Mesothelial cell of epicardium (in vitro differentiated cells): ENCODE measurements at regions not wholly inside any gene's neighbourhood (a gene's known extent, or its start where the extent isn't known, plus 50 kb on each side); places are given as distances from the start of the nearest gene placed in this dataset.

Experiments used
- DNase-seq, 2 experiments: peaks; one replicate each; pipeline ENCODE4 v3.0.0; 2021; ENCODE audit warnings: low spot score in 2 of 2; ENCODE audit not compliant: unreplicated experiment in 2 of 2
- H3K27ac Mint-ChIP-seq: 2 replicates; pipeline ENCODE4 v1.8.0; 2021; ENCODE audit warnings: mixed read lengths
- H3K27me3 Mint-ChIP-seq: 2 replicates; pipeline ENCODE4 v1.8.0; 2021; ENCODE audit warnings: low read depth, mixed read lengths
- H3K36me3 Mint-ChIP-seq: 2 replicates; pipeline ENCODE4 v1.8.0; 2021; ENCODE audit warnings: mixed read lengths
- H3K4me1 Mint-ChIP-seq: 2 replicates; pipeline ENCODE4 v1.8.0; 2021; ENCODE audit warnings: mixed read lengths
- H3K4me3 Mint-ChIP-seq: 2 replicates; pipeline ENCODE4 v1.8.0; 2021; ENCODE audit warnings: mild to moderate bottlenecking, moderate library complexity, mixed read lengths
- H3K9me3 Mint-ChIP-seq: 2 replicates; pipeline ENCODE4 v1.8.0; 2021; ENCODE audit warnings: mixed read lengths
- CTCF ChIP-seq: fragments of 200-600 bp; sonication (generic); IDR thresholded peaks from one replicate; pipeline ENCODE4 v1.5.0; 2021; ENCODE audit warnings: antibody characterized with exemption; ENCODE audit not compliant: unreplicated experiment

DNA sequence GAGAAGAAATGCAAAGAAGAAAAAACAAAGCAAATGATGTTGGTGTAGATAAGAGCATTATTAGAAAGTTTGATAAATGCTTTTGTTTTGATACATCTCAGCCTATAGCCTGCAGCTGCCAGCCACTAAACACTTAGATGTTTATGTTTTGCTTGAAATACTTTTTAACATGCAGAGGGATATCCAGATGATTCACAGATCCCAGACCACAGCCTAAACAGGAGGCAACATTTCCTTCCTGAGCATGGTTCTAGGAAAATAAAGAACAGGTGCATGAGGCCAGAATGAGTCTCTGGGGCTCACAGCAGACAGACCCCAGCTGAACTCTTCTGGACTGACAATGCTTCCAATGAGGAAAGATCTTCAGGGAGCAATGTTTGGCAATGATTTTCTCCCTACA lies 103.7 kb upstream of the EEA1 start:
- H3K27me3 Mint-ChIP-seq = no peaks in the 10 kb centered on the region
- H3K27ac Mint-ChIP-seq = no peak overlapping the region
- no peak for DNase-seq
- H3K9me3 Mint-ChIP-seq = peaks cover 12% of the 10 kb centered on the region
- H3K36me3 Mint-ChIP-seq = no peaks in the 10 kb centered on the region
- TF ChIP-seq CTCF = no peak
- H3K4me3 Mint-ChIP-seq = no peak overlapping the region
- H3K4me1 Mint-ChIP-seq = peaks cover 6% of the 10 kb centered on the region

GRCh38 chr12:93033948-93034347 lies 104.9 kb upstream of the EEA1 start:
- DNase-seq = no peak
- TF ChIP-seq CTCF = no peak
- Mint-ChIP-seq H3K4me1 (peaks cover 6% of the 10 kb centered on the region), H3K4me3 (no peak overlapping the region), H3K36me3 (no peaks in the 10 kb centered on the region), H3K27me3 (no peaks in the 10 kb centered on the region), H3K27ac (no peak overlapping the region), H3K9me3 (peaks cover 14% of the 10 kb centered on the region)

GRCh38 chr12:93039062-93039461 lies 110.0 kb upstream of the EEA1 start:
- Mint-ChIP-seq H3K4me1 (no peaks in the 10 kb centered on the region), H3K36me3 (no peaks in the 10 kb centered on the region), H3K9me3 (peaks cover 10% of the 10 kb centered on the region), H3K27me3 (no peaks in the 10 kb centered on the region), H3K4me3 (no peak overlapping the region), H3K27ac (no peak overlapping the region)
- no peak for TF ChIP-seq CTCF
- DNase-seq = no peak

- DNase-seq = no peak
- Mint-ChIP-seq H3K36me3 (no peaks in the 10 kb centered on the region), H3K9me3 (peaks cover 10% of the 10 kb centered on the region), H3K27me3 (no peaks in the 10 kb centered on the region), H3K4me3 (no peak overlapping the region), H3K27ac (no peak overlapping the region), H3K4me1 (no peaks in the 10 kb centered on the region)
- TF ChIP-seq CTCF = no peak
These were observed 110.8 kb upstream of the EEA1 start for GRCh38 chr12:93039930-93040329.

GRCh38 chr12:93040367-93040766 lies 111.3 kb upstream of the EEA1 start:
- Mint-ChIP-seq H3K9me3 (peaks cover 10% of the 10 kb centered on the region), H3K27me3 (no peaks in the 10 kb centered on the region), H3K4me1 (no peaks in the 10 kb centered on the region), H3K4me3 (no peak overlapping the region), H3K27ac (no peak overlapping the region), H3K36me3 (no peaks in the 10 kb centered on the region)
- no peak for TF ChIP-seq CTCF
- DNase-seq = no peak

DNA sequence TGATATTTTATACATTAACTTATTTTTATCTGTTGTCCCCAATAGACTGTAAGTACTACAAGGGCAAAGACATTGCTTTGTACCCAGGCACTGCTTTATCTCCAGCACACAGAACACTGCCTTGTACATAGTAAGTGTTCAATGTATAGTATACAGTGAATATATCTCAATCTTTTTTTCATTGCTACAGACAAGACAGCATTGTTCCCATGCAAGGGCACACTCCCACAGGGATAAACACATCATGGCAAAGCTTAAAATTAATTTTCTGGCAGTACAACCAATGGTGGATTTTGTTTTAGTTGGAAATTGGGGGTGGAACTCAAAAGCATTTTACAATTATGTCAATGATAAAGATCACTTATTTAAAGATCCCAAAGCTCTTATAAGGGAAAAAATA lies 112.3 kb upstream of the EEA1 start:
- H3K4me1 Mint-ChIP-seq = no peaks in the 10 kb centered on the region
- no peak overlapping the region for H3K27ac Mint-ChIP-seq
- no peak for DNase-seq
- peaks cover 10% of the 10 kb centered on the region for H3K9me3 Mint-ChIP-seq
- no peaks in the 10 kb centered on the region for H3K36me3 Mint-ChIP-seq
- H3K4me3 Mint-ChIP-seq = no peak overlapping the region
- no peaks in the 10 kb centered on the region for H3K27me3 Mint-ChIP-seq
- no peak for TF ChIP-seq CTCF
